ENCODE measurements at regions not wholly inside any gene's neighbourhood (a gene's known extent, or its start where the extent isn't known, plus 50 kb on each side); places are given as distances from the start of the nearest gene placed in this dataset.

DNA sequence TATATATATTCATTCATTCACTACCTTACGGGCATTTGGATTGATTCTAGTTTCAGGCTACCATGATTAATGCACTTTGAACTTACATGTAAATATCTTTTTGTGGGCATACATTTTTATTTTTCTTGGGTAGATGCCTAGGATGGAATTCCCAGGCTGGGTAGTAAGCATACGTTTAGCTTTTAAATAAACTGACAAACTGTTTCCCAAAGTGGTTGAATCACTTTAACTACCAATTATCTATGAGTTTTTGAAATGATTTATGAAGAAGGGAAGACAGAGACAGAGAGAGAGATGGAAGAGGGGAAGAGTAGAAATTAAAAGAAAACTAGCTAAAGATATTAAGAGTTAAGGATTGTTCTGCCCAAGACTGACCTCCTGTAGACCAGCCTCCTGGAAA lies 612.6 kb downstream of the PSAT1 start:
- TF ChIP-seq ZNF384 (IDR thresholded peaks at IDR 0.05) (no peak), SP1 (IDR thresholded peaks at IDR 0.05) (no peak), FOXA1 (IDR thresholded peaks at IDR 0.05) (no peak), FOXM1 (IDR thresholded peaks at IDR 0.05; ENCODE audit: borderline replicate concordance) (no peak), ARNT (IDR thresholded peaks at IDR 0.05) (no peak), L3MBTL2 (conservative IDR thresholded peaks at IDR 0.05) (no peak), BHLHE40 (IDR thresholded peaks at IDR 0.05; ENCODE audit: borderline replicate concordance) (no peak)
